HCT116 (cell line): ENCODE measurements at regions not wholly inside any gene's neighbourhood (a gene's known extent, or its start where the extent isn't known, plus 50 kb on each side); places are given as distances from the start of the nearest gene placed in this dataset.

ENCODE experiments used
- ATAC-seq: fragments of 200-7000 bp; cut with Tn5 transposase; 2 replicates; pipeline ENCODE4 v1.9.1; 2020; ENCODE audit warnings: mild to moderate bottlenecking, moderate library complexity
- BruUV-seq: library from RNA; stranded (reverse); fragments of 400-500 nt; replicated peaks from 2 replicates; lab custom pipeline; 2021; lab: Mats Ljungman, UMichigan
- CTCF ChIA-PET: fragments of 300-600 bp; sonication (Branson Sonifier 250); formaldehyde crosslinking; loops from one replicate; lab custom pipeline; 2021; ENCODE audit warnings: antibody characterized with exemption; lab: Charles Lee
- POLR2A ChIA-PET: fragments of 300-600, 350-600 bp; sonication (Branson Sonifier 250); formaldehyde crosslinking; loops from one replicate; lab custom pipeline; 2021; ENCODE audit warnings: antibody characterized with exemption; lab: Charles Lee
- RAD21 ChIA-PET, 2 experiments: fragments of 300-600 bp; sonication (Branson Sonifier 250); formaldehyde crosslinking; loops; one replicate each; lab custom pipeline; 2023; ENCODE audit warnings: low total read pairs in 2 of 2; ENCODE audit not compliant: uncharacterized antibody in 2 of 2, unreplicated experiment in 2 of 2, low non-redundant PET in 1 of 2; lab: Charles Lee
- DNase-seq: peaks from one replicate; pipeline ENCODE4 v3.0.0-alpha.2; 2010; ENCODE audit warnings: low read depth, low spot score
- H2AFZ ChIP-seq: fragments of 200-600 bp; shearing (Covaris generic), sonication (generic); 2 replicates; pipeline ENCODE4 v1.6.1; 2017; ENCODE audit warnings: low read depth, mixed run types, mixed read lengths, antibody characterized with exemption, low read length; ENCODE audit not compliant: poor library complexity, severe bottlenecking
- H3K27ac ChIP-seq: 2 replicates; pipeline ENCODE4 v1.5.1; 2012; ENCODE audit warnings: low read depth, low read length
- H3K27me3 ChIP-seq: fragments of 200-600 bp; sonication (generic); 2 replicates; pipeline ENCODE4 v1.6.1; 2016; ENCODE audit warnings: mixed run types, low read length, mixed read lengths; ENCODE audit not compliant: insufficient read depth
- H3K36me3 ChIP-seq, 2 experiments: fragments of 200-500 bp in 1 of 2; fragments of 200-600 bp in 1 of 2; sonication (Bioruptor generic) in 1 of 2; sonication (generic) in 1 of 2; 2 replicates each; pipeline versions ENCODE4 v1.5.1 to v1.6.1; 2014 to 2016; ENCODE audit warnings: low read length in 2 of 2, inconsistent platforms in 1 of 2, mixed read lengths in 1 of 2, mixed run types in 1 of 2; ENCODE audit not compliant: insufficient read depth in 2 of 2, control insufficient read depth in 1 of 2
- H3K4me1 ChIP-seq, 2 experiments: fragments of 200-600 bp in 1 of 2; sonication (generic) in 1 of 2; 2 replicates each; pipeline versions ENCODE4 v1.5.1 to v1.6.1; 2012 to 2017; ENCODE audit warnings: low read length in 2 of 2, inconsistent platforms in 1 of 2, mild to moderate bottlenecking in 1 of 2, mixed read lengths in 1 of 2, mixed run types in 1 of 2, moderate library complexity in 1 of 2; ENCODE audit not compliant: insufficient read depth in 2 of 2, control insufficient read depth in 1 of 2
- H3K4me2 ChIP-seq: fragments of 200-600 bp; sonication (generic); 2 replicates; pipeline ENCODE4 v1.6.1; 2017; ENCODE audit warnings: mixed run types, low read length, mixed read lengths
- H3K4me3 ChIP-seq, 2 experiments: fragments of 200-600 bp in 1 of 2; sonication (generic) in 1 of 2; replicated peaks in 1 of 2; 2 replicates each; pipeline ENCODE4 v1.5.1; 2011 to 2016; ENCODE audit warnings: low read length in 2 of 2, control low read depth in 1 of 2, low read depth in 1 of 2, mild to moderate bottlenecking in 1 of 2, mixed read lengths in 1 of 2, mixed run types in 1 of 2
- H3K79me2 ChIP-seq: fragments of 200-600 bp; sonication (generic); 2 replicates; pipeline ENCODE4 v1.6.1; 2017; ENCODE audit warnings: mild to moderate bottlenecking, mixed run types, low read length, moderate library complexity, mixed read lengths; ENCODE audit not compliant: insufficient read depth
- H3K9ac ChIP-seq: fragments of 200-600 bp; sonication (generic); 2 replicates; pipeline ENCODE4 v1.6.1; 2016; ENCODE audit warnings: low read length, mixed read lengths
- H3K9me2 ChIP-seq: fragments of 200-600 bp; sonication (generic), shearing (Covaris generic); 2 replicates; pipeline ENCODE4 v1.6.1; 2017; ENCODE audit warnings: mixed run types, mild to moderate bottlenecking, moderate library complexity; ENCODE audit not compliant: insufficient read depth
- H3K9me3 ChIP-seq, 2 experiments: fragments of 200-500 bp in 1 of 2; fragments of 200-600 bp in 1 of 2; sonication (Bioruptor generic) in 1 of 2; sonication (generic) in 1 of 2; 2 replicates each; pipeline ENCODE4 v1.6.1; 2014 to 2017; ENCODE audit warnings: low read length in 2 of 2, mixed read lengths in 2 of 2, inconsistent platforms in 1 of 2, low read depth in 1 of 2, mild to moderate bottlenecking in 1 of 2, mixed run types in 1 of 2, moderate library complexity in 1 of 2; ENCODE audit not compliant: control insufficient read depth in 1 of 2, insufficient read depth in 1 of 2
- H4K20me1 ChIP-seq: fragments of 200-600 bp; sonication (generic), shearing (Covaris generic); 2 replicates; pipeline ENCODE4 v1.6.1; 2017; ENCODE audit warnings: mixed run types, mild to moderate bottlenecking, moderate library complexity; ENCODE audit not compliant: insufficient read depth
- ATF3 ChIP-seq: IDR thresholded peaks from 2 replicates; pipeline ENCODE4 v1.6.1; 2012
- CEBPB ChIP-seq: IDR thresholded peaks from 2 replicates; pipeline ENCODE4 v1.6.1; 2012; ENCODE audit warnings: low read depth
- EGR1 ChIP-seq: IDR thresholded peaks from 2 replicates; pipeline ENCODE4 v1.6.1; 2012; ENCODE audit warnings: low read depth
- ELF1 ChIP-seq: IDR thresholded peaks from 2 replicates; pipeline ENCODE4 v1.6.1; 2012; ENCODE audit warnings: low read depth, borderline replicate concordance
- EZH2 ChIP-seq: fragments of 200-600 bp; sonication (generic); IDR thresholded peaks from 2 replicates; pipeline ENCODE4 v1.6.1; 2017; ENCODE audit warnings: antibody characterized with exemption, mixed run types
- FOSL1 ChIP-seq: IDR thresholded peaks from 2 replicates; pipeline ENCODE4 v1.6.1; 2012; ENCODE audit warnings: low read depth
- POLR2A ChIP-seq: IDR thresholded peaks from 2 replicates; pipeline ENCODE4 v1.7.0; 2011; ENCODE audit warnings: borderline replicate concordance; ENCODE audit not compliant: insufficient read depth, insufficient read length; ENCODE audit errors: extremely low read depth
- POLR2AphosphoS5 ChIP-seq: IDR thresholded peaks from 2 replicates; pipeline ENCODE4 v1.6.1; 2011; ENCODE audit warnings: mild to moderate bottlenecking, low read depth, low read length, moderate library complexity
- SP1 ChIP-seq: IDR thresholded peaks from 2 replicates; pipeline ENCODE4 v1.6.1; 2012; ENCODE audit warnings: low read depth
- SRF ChIP-seq: IDR thresholded peaks from 2 replicates; pipeline ENCODE4 v1.6.1; 2012; ENCODE audit warnings: low read depth
- TCF7L2 ChIP-seq: IDR thresholded peaks from 2 replicates; pipeline ENCODE4 v1.7.0; 2011; ENCODE audit warnings: borderline replicate concordance, inconsistent platforms; ENCODE audit not compliant: insufficient read depth, insufficient read length; ENCODE audit errors: extremely low read depth
- YY1 ChIP-seq: IDR thresholded peaks from 2 replicates; pipeline ENCODE4 v1.6.1; 2011; ENCODE audit warnings: low read length, low read depth, moderate library complexity, mild to moderate bottlenecking; ENCODE audit not compliant: insufficient replicate concordance; ENCODE audit errors: extremely low read depth
- intact Hi-C: fragments of 100-400 bp; cut with micrococcal nuclease; formaldehyde crosslinking; loops from 2 replicates; pipeline ENCODE4 v1.10.0; 2022
- TF ChIP-seq, protein P1 (sequence below): IDR thresholded peaks from 2 replicates; pipeline ENCODE4 v1.6.1; 2012
- TF ChIP-seq, protein P2 (sequence below): IDR thresholded peaks from 2 replicates; pipeline ENCODE4 v1.6.1; 2011; ENCODE audit warnings: mild to moderate bottlenecking, low read length, moderate library complexity; ENCODE audit not compliant: insufficient replicate concordance; ENCODE audit errors: extremely low read depth

- Histone ChIP-seq H3K79me2 (no peaks in the 10 kb centered on the region), H3K4me1 (no peaks in the 10 kb centered on the region), H3K27ac (no peak overlapping the region), H3K4me3 (no peak overlapping the region), H3K9me2 (no peaks in the 10 kb centered on the region), H4K20me1 (no peaks in the 10 kb centered on the region), H3K9me3 (no peaks in the 10 kb centered on the region), H2AFZ (no peak overlapping the region), H3K9ac (no peak overlapping the region), H3K4me2 (no peak overlapping the region), H3K36me3 (no peaks in the 10 kb centered on the region), H3K27me3 (no peaks in the 10 kb centered on the region)
- DNase-seq (no peak), ATAC-seq (no peak)
- RAD21 ChIA-PET = interaction anchor here in 1 of 2 experiments (0.6 kb wide), 1 partner anchor 581 kb away, joined by 7 read pairs; no protein-coding TSS in a partner anchor
- BruUV-seq = no TSS peak
- TF ChIP-seq POLR2A = no peak
- TF ChIP-seq, protein P1, sequence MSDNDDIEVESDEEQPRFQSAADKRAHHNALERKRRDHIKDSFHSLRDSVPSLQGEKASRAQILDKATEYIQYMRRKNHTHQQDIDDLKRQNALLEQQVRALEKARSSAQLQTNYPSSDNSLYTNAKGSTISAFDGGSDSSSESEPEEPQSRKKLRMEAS = no peak
- TF ChIP-seq POLR2AphosphoS5 = no peak
- no peak for TF ChIP-seq FOSL1
- no peak for TF ChIP-seq ATF3
- TF ChIP-seq SP1 = no peak
- no peak for TF ChIP-seq EZH2
- no peak for TF ChIP-seq TCF7L2
- CTCF ChIA-PET = no interaction called here
- intact Hi-C loops = no loop called here
- POLR2A ChIA-PET = interaction anchor here (0.6 to 1.4 kb wide), 2 partner anchors 10 to 27 kb away, joined by 3 to 6 read pairs; no protein-coding TSS in a partner anchor
Measured at GRCh38 chr4:128658214-128658631, 151.3 kb upstream of the JADE1 start.

- intact Hi-C loops = no loop called here
- ChIA-PET POLR2A (no interaction called here), CTCF (no interaction called here), RAD21 (interaction anchor here in 1 of 2 experiments (0.5 kb wide), 1 partner anchor 11 kb away, joined by 3 read pairs; no protein-coding TSS in a partner anchor)
- BruUV-seq = no TSS peak
- Histone ChIP-seq H3K9ac (no peak overlapping the region), H3K79me2 (no peaks in the 10 kb centered on the region), H3K4me1 (no peaks in the 10 kb centered on the region), H3K9me3 (no peaks in the 10 kb centered on the region), H4K20me1 (no peaks in the 10 kb centered on the region), H3K9me2 (no peaks in the 10 kb centered on the region), H2AFZ (no peak overlapping the region), H3K27me3 (no peaks in the 10 kb centered on the region), H3K4me3 (no peak overlapping the region), H3K4me2 (no peak overlapping the region), H3K36me3 (no peaks in the 10 kb centered on the region), H3K27ac (no peak overlapping the region)
- ATAC-seq (no peak), DNase-seq (no peak)
- no peak for TF ChIP-seq SRF
- no peak for TF ChIP-seq CEBPB
- no peak for TF ChIP-seq YY1
- TF ChIP-seq, protein P2, sequence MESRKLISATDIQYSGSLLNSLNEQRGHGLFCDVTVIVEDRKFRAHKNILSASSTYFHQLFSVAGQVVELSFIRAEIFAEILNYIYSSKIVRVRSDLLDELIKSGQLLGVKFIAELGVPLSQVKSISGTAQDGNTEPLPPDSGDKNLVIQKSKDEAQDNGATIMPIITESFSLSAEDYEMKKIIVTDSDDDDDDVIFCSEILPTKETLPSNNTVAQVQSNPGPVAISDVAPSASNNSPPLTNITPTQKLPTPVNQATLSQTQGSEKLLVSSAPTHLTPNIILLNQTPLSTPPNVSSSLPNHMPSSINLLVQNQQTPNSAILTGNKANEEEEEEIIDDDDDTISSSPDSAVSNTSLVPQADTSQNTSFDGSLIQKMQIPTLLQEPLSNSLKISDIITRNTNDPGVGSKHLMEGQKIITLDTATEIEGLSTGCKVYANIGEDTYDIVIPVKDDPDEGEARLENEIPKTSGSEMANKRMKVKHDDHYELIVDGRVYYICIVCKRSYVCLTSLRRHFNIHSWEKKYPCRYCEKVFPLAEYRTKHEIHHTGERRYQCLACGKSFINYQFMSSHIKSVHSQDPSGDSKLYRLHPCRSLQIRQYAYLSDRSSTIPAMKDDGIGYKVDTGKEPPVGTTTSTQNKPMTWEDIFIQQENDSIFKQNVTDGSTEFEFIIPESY = no peak
- TF ChIP-seq ATF3 = no peak
- no peak for TF ChIP-seq EGR1
- no peak for TF ChIP-seq ELF1
- TF ChIP-seq SP1 = no peak
- TF ChIP-seq, protein P1 = no peak
Measured at GRCh38 chr4:128657638-128658037, 151.9 kb upstream of the JADE1 start.
